HepG2 (cell line): ENCODE measurements at regions not wholly inside any gene's neighbourhood (a gene's known extent, or its start where the extent isn't known, plus 50 kb on each side); places are given as distances from the start of the nearest gene placed in this dataset.

Source experiments
- CREB1 ChIP-seq, 2 experiments: fragments of 450-650 bp in 1 of 2; IDR thresholded peaks; 2 replicates each; pipeline ENCODE4 v1.6.1; 2016 to 2017; ENCODE audit warnings: control low read depth in 1 of 2, mild to moderate bottlenecking in 1 of 2, missing compliant biosample characterization in 1 of 2, missing genetic modification characterization in 1 of 2
- CTCF ChIP-seq: sonication (generic); formaldehyde crosslinking; IDR thresholded peaks from 2 replicates; pipeline ENCODE4 v1.5.0; 2020; ENCODE audit warnings: mild to moderate bottlenecking, missing genetic modification reagents, moderate library complexity
- EZH2 ChIP-seq: conservative IDR thresholded peaks from 2 replicates; pipeline ENCODE4 v1.6.1; 2012; ENCODE audit warnings: mild to moderate bottlenecking, low read depth, low read length, moderate library complexity
- MZF1 ChIP-seq: sonication (generic); formaldehyde crosslinking; IDR thresholded peaks from 2 replicates; pipeline ENCODE4 v1.8.1; 2023; ENCODE audit warnings: mild to moderate bottlenecking, missing genetic modification reagents, borderline replicate concordance
- NCOA1 ChIP-seq: sonication (generic); formaldehyde crosslinking; IDR thresholded peaks from 2 replicates; pipeline ENCODE4 v1.9.0; 2021; ENCODE audit warnings: missing genetic modification reagents
- NFAT5 ChIP-seq: sonication (generic); formaldehyde crosslinking; IDR thresholded peaks from 2 replicates; pipeline ENCODE4 v1.4.0; 2020; ENCODE audit warnings: missing genetic modification reagents
- PHF20 ChIP-seq: sonication (generic); formaldehyde crosslinking; IDR thresholded peaks from 2 replicates; pipeline ENCODE4 v1.5.0; 2020; ENCODE audit warnings: mild to moderate bottlenecking, missing genetic modification reagents
- RERE ChIP-seq: IDR thresholded peaks from 2 replicates; pipeline ENCODE4 v1.6.1; 2016; ENCODE audit warnings: low read depth, missing genetic modification reagents, missing compliant biosample characterization
- SP4 ChIP-seq: sonication (generic); formaldehyde crosslinking; IDR thresholded peaks from 2 replicates; pipeline ENCODE4 v1.8.1; 2023; ENCODE audit warnings: mild to moderate bottlenecking, missing genetic modification reagents
- ZFP36 ChIP-seq: fragments of 150-350 bp; IDR thresholded peaks from 2 replicates; pipeline ENCODE4 v1.6.1; 2018; ENCODE audit warnings: borderline replicate concordance, low read length, low read depth; ENCODE audit not compliant: partially characterized antibody
- ZNF580 ChIP-seq: IDR thresholded peaks from 2 replicates; pipeline ENCODE4 v1.6.1; 2016; ENCODE audit warnings: low read depth, borderline replicate concordance
- ZNF629 ChIP-seq: sonication (generic); formaldehyde crosslinking; conservative IDR thresholded peaks from 2 replicates; pipeline ENCODE4 v1.5.0; 2020; ENCODE audit warnings: missing genetic modification reagents
- ZZZ3 ChIP-seq: sonication (generic); formaldehyde crosslinking; IDR thresholded peaks from 2 replicates; pipeline ENCODE4 v1.4.0; 2020; ENCODE audit warnings: missing genetic modification reagents, mild to moderate bottlenecking, borderline replicate concordance

GRCh38 chr5:74274326-74274725 lies 366.2 kb downstream of the ENC1 start:
- TF ChIP-seq NFAT5 (CRISPR knock-in tag) (no peak), EZH2 (no peak), ZNF580 (no peak), NCOA1 (no peak), RERE (CRISPR knock-in tag) (no peak), ZZZ3 (CRISPR knock-in tag) (no peak), ZFP36 (no peak), MZF1 (no peak), CTCF (CRISPR knock-in tag) (no peak), ZNF629 (CRISPR knock-in tag) (no peak), CREB1 (IDR thresholded peaks at IDR 0.05) (no peak), CREB1 (CRISPR knock-in tag; IDR thresholded peaks at IDR 0.05) (no peak), SP4 (CRISPR knock-in tag) (no peak), PHF20 (CRISPR knock-in tag) (no peak)
